NCI-H2227 treated with DMSO at 0.1 percent for 48 hours (cell line): ENCODE measurements at regions not wholly inside any gene's neighbourhood (a gene's known extent, or its start where the extent isn't known, plus 50 kb on each side); places are given as distances from the start of the nearest gene placed in this dataset.

ENCODE experiments used
- DNase-seq: peaks from one replicate; lab custom pipeline; 2025; lab: John Stamatoyannopoulos, UW

GRCh38 chr12:116651089-116651488 lies 86.8 kb downstream of the SPRING1 start:
- DNase-seq: no peak

DNA sequence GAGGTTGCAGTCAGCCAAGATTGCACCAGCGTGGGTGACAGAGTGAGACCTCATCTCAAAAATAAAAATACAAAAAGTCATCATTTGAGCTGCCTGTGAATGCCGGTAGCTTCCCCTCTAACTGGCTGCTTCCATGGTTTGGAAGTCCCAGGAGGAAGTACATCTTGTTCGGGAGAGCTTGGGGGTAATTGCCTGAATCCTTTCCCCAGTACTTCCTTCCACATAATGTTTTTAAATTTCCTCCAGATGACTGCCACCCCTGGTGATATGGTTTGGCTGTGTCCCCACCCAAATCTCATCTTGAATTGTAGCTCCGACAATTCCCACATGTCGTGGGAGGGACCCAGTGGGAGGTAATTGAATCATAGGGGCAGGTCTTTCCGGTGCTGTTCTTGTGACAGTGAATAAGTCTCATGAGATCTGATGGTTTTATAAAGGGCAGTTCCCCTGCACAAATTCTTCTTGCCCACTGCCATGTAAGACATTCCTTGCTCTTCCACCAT lies 87.2 kb downstream of the SPRING1 start:
- DNase-seq: no peak

DNA sequence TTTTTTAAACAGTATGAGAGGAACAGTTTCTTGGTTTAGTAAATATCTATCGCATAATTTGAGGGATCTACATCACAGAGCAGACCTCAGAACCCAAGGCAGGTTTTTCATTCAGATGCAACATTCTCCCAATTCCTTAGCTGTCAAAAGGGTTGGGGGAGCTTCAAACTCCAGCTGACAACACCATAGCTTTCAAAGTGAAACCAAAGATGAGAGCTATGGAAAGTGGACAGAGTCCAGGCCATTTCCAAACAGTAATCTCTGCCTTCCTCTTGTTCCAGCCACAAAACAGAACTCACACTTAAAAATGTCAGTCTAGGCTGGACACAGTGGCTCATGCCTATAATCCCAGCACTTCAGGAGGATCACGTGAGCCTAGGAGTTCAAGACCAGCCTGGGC lies 87.8 kb downstream of the SPRING1 start:
- no peak for DNase-seq

DNA sequence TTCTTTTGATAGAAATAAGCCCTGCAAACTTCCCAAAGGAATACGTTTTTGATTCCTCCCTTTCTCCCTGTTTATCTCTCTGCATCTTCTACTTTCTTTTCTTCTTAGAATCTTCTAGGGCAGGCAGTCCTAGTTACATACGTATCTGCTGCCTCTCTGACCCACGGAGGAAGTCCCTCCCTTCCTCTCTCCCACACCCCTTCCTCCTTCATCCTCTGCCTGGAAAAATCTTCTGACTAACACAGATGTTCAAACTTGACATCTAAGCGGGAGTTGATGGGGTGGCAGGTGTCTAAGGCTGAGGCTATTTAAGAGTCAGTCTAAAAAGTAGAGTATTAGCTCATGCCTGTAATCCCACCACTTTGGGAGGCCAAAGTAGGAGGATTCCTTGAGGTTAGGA lies 88.6 kb downstream of the MAP1LC3B2 start:
- no peak for DNase-seq

- DNase-seq: no peak
Measured at GRCh38 chr12:116646901-116647300, 87.7 kb downstream of the MAP1LC3B2 start.

GRCh38 chr12:116644806-116645205 lies 85.6 kb downstream of the MAP1LC3B2 start:
- no peak for DNase-seq

GRCh38 chr12:116642683-116643082 lies 83.5 kb downstream of the MAP1LC3B2 start:
- no peak for DNase-seq

- no peak for DNase-seq
Measured at GRCh38 chr12:116642106-116642505, 82.9 kb downstream of the MAP1LC3B2 start.

- no peak for DNase-seq
Measured at GRCh38 chr12:116640281-116640680, 81.1 kb downstream of the MAP1LC3B2 start.

- no peak for DNase-seq
Measured at GRCh38 chr12:116639765-116640164, 80.6 kb downstream of the MAP1LC3B2 start.

DNA sequence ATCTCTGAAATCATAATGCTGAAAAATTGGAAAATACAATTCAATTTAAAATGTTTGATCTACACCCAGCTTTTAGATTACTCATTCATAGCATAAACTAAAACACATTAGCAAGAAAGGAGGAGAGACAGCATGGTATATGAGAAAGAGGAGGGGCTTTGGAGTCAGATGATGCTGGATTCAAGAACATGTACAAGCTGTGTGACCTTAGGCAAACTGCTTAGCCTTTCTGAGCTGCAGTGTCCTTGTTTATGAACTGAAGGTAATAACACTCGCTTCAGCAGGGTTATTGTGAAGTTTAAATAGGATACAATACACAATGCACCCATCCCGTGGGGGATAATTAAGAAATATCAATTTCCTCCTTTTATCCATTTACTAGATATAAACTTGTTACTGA lies 79.2 kb downstream of the MAP1LC3B2 start:
- DNase-seq: no peak

GRCh38 chr12:116637589-116638150 lies 78.5 kb downstream of the MAP1LC3B2 start:
- DNase-seq: no peak

- no peak for DNase-seq
Measured at GRCh38 chr12:116636608-116637519, 77.7 kb downstream of the MAP1LC3B2 start.

- DNase-seq: no peak
Measured at GRCh38 chr12:116635487-116635886, 76.3 kb downstream of the MAP1LC3B2 start.

- DNase-seq: no peak
Measured at GRCh38 chr12:116633476-116633875, 74.3 kb downstream of the MAP1LC3B2 start.

- DNase-seq: no peak
Measured at GRCh38 chr12:116631619-116632018, 72.4 kb downstream of the MAP1LC3B2 start.

GRCh38 chr12:116630762-116631161 lies 71.6 kb downstream of the MAP1LC3B2 start:
- no peak for DNase-seq

GRCh38 chr12:116629480-116629879 lies 70.3 kb downstream of the MAP1LC3B2 start:
- no peak for DNase-seq

DNA sequence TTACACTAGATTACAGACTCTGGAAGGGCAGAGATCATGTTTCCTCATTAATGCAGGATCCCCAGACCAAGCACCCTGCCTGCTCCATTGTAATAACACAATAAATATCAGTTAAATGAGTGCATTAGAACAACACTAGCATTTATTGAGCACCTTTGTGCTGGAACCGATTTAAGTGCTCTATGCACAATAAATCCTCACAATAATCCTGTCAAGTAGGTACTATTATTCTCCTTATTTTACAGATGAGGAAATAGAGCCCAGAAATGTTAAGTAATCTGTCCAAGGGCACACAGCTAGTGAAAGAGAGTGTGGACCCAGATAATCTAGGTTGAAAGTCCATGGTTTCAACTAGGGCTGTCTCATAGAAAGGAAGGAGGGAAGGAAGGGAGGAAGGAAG lies 69.8 kb downstream of the MAP1LC3B2 start:
- DNase-seq: peak; percentile 41

GRCh38 chr12:116628450-116628793 lies 69.2 kb downstream of the MAP1LC3B2 start:
- no peak for DNase-seq
